Tibial nerve (tissue), 4 donors: ENCODE measurements at regions not wholly inside any gene's neighbourhood (a gene's known extent, or its start where the extent isn't known, plus 50 kb on each side); places are given as distances from the start of the nearest gene placed in this dataset.

ENCODE experiments used
- EP300 ChIP-seq, 2 donors: sonication (generic); formaldehyde crosslinking; IDR thresholded peaks; one replicate each; pipeline ENCODE4 v1.6.1; 2017; ENCODE audit warnings: antibody characterized with exemption in 2 of 2, mild to moderate bottlenecking in 1 of 2
- TF ChIP-seq, protein P1 (sequence below), 5 experiments: fragments of 200-600 bp in 3 of 5; fragments of 450-650 bp in 2 of 5; sonication (generic) in 3 of 5; IDR thresholded peaks; one replicate each; pipeline ENCODE4 v1.5.1; 2016 to 2019; ENCODE audit warnings: antibody characterized with exemption in 5 of 5, mild to moderate bottlenecking in 3 of 5, moderate library complexity in 2 of 5

DNA sequence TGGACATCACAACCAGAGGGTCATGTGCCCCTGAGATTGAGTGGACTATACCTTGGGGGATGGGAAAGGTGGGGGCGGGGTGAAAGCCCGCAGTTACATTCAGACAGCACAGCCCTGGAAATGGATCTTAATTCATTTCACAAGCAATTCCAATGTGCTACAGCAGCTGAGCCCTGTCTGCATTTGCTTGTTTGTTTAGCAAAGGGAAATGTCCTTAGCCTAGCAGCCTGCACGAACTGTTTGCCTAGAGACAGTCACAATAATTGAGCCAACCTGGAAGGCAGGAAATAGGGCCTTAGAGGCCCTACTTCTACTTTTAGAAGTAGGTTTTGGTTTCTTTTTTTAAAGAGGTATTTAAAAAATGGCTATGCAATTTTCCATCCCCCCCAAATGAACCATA, 177.3 kb upstream of the KL start:
- TF ChIP-seq EP300 (IDR thresholded peaks at IDR 0.05), result no peak
- TF ChIP-seq, protein P1, sequence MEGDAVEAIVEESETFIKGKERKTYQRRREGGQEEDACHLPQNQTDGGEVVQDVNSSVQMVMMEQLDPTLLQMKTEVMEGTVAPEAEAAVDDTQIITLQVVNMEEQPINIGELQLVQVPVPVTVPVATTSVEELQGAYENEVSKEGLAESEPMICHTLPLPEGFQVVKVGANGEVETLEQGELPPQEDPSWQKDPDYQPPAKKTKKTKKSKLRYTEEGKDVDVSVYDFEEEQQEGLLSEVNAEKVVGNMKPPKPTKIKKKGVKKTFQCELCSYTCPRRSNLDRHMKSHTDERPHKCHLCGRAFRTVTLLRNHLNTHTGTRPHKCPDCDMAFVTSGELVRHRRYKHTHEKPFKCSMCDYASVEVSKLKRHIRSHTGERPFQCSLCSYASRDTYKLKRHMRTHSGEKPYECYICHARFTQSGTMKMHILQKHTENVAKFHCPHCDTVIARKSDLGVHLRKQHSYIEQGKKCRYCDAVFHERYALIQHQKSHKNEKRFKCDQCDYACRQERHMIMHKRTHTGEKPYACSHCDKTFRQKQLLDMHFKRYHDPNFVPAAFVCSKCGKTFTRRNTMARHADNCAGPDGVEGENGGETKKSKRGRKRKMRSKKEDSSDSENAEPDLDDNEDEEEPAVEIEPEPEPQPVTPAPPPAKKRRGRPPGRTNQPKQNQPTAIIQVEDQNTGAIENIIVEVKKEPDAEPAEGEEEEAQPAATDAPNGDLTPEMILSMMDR (IDR thresholded peaks at IDR 0.05), result no peak
